Ammon's horn (tissue), 1 donor: ENCODE measurements at regions not wholly inside any gene's neighbourhood (a gene's known extent, or its start where the extent isn't known, plus 50 kb on each side); places are given as distances from the start of the nearest gene placed in this dataset.

Source experiments
- DNase-seq: peaks from one replicate; pipeline ENCODE4 v3.0.0-alpha.2; 2016; ENCODE audit warnings: low spot score

GRCh38 chr3:67791620-67792019, 137.2 kb upstream of the SUCLG2 start:
- no peak for DNase-seq

- peak; percentile 36 for DNase-seq
These were observed 135.6 kb upstream of the SUCLG2 start for GRCh38 chr3:67790043-67790442.

GRCh38 chr3:67788396-67788795, 134.0 kb upstream of the SUCLG2 start:
- DNase-seq: no peak

GRCh38 chr3:67783281-67784250, 129.2 kb upstream of the SUCLG2 start:
- DNase-seq: no peak

- no peak for DNase-seq
These were observed 127.5 kb upstream of the SUCLG2 start for GRCh38 chr3:67781871-67782270.

GRCh38 chr3:67781218-67781617, 126.8 kb upstream of the SUCLG2 start:
- no peak for DNase-seq

- DNase-seq: no peak
These were observed 120.3 kb upstream of the SUCLG2 start for GRCh38 chr3:67774676-67775075.

- DNase-seq: no peak
These were observed 111.2 kb upstream of the SUCLG2 start for GRCh38 chr3:67765575-67765974.

- no peak for DNase-seq
These were observed 90.9 kb upstream of the SUCLG2 start for GRCh38 chr3:67745296-67745695.

GRCh38 chr3:67744699-67745098, 90.3 kb upstream of the SUCLG2 start:
- DNase-seq: no peak

- DNase-seq: no peak
These were observed 85.4 kb upstream of the SUCLG2 start for GRCh38 chr3:67739851-67740250.

- no peak for DNase-seq
These were observed 83.8 kb upstream of the SUCLG2 start for GRCh38 chr3:67737906-67738865.

GRCh38 chr3:67737140-67737539, 82.7 kb upstream of the SUCLG2 start:
- DNase-seq: no peak

- no peak for DNase-seq
These were observed 79.0 kb upstream of the SUCLG2 start for GRCh38 chr3:67733269-67733950.

GRCh38 chr3:67724434-67724833, 70.0 kb upstream of the SUCLG2 start:
- no peak for DNase-seq

GRCh38 chr3:67723863-67724262, 69.5 kb upstream of the SUCLG2 start:
- DNase-seq: no peak

GRCh38 chr3:67719333-67719732, 64.9 kb upstream of the SUCLG2 start:
- no peak for DNase-seq

GRCh38 chr3:67715971-67716370, 61.6 kb upstream of the SUCLG2 start:
- no peak for DNase-seq

GRCh38 chr3:67713764-67714469, 59.5 kb upstream of the SUCLG2 start:
- peak; percentile 29 for DNase-seq

- peak; percentile 29 for DNase-seq
These were observed 57.8 kb upstream of the SUCLG2 start for GRCh38 chr3:67712259-67712658.

- DNase-seq: no peak
These were observed 56.0 kb upstream of the SUCLG2 start for GRCh38 chr3:67710396-67710795.
